Endodermal cell (in vitro differentiated cells): ENCODE measurements at regions not wholly inside any gene's neighbourhood (a gene's known extent, or its start where the extent isn't known, plus 50 kb on each side); places are given as distances from the start of the nearest gene placed in this dataset.

Experiments
- DNase-seq: peaks from one replicate; pipeline ENCODE4 v3.0.0-alpha.2; 2017
- H3K27ac ChIP-seq: 2 replicates; pipeline ENCODE4 v1.5.1; 2013; ENCODE audit warnings: mild to moderate bottlenecking, low read depth, low read length, moderate library complexity
- H3K27me3 ChIP-seq: 2 replicates; pipeline ENCODE4 v1.6.1; 2013; ENCODE audit warnings: mild to moderate bottlenecking, low read length, moderate library complexity; ENCODE audit not compliant: insufficient read depth, control insufficient read depth, poor library complexity, severe bottlenecking
- H3K36me3 ChIP-seq: 2 replicates; pipeline ENCODE4 v1.7.0; 2013; ENCODE audit warnings: mild to moderate bottlenecking, low read length, moderate library complexity; ENCODE audit not compliant: control insufficient read depth, insufficient read depth
- H3K4me1 ChIP-seq: one replicate; pipeline ENCODE4 v1.7.0; 2013; ENCODE audit warnings: low read length; ENCODE audit not compliant: control insufficient read depth, insufficient read depth
- H3K4me3 ChIP-seq: 2 replicates; pipeline ENCODE4 v1.5.1; 2013; ENCODE audit warnings: mild to moderate bottlenecking, low read length, moderate library complexity
- H3K9ac ChIP-seq: 2 replicates; pipeline ENCODE4 v1.6.1; 2013; ENCODE audit warnings: mild to moderate bottlenecking, low read length, moderate library complexity; ENCODE audit not compliant: poor library complexity, severe bottlenecking; ENCODE audit errors: extremely low read depth
- H3K9me3 ChIP-seq: 2 replicates; pipeline ENCODE4 v1.6.1; 2013; ENCODE audit warnings: mild to moderate bottlenecking, low read length, moderate library complexity; ENCODE audit not compliant: control insufficient read depth
- H3K27ac Mint-ChIP-seq: 2 replicates; pipeline ENCODE4 v1.8.0; 2020; ENCODE audit warnings: mixed read lengths
- H3K27me3 Mint-ChIP-seq: 2 replicates; pipeline ENCODE4 v1.8.0; 2021; ENCODE audit warnings: mild to moderate bottlenecking, mixed read lengths; ENCODE audit not compliant: insufficient read depth
- H3K36me3 Mint-ChIP-seq: 2 replicates; pipeline ENCODE4 v1.8.0; 2020; ENCODE audit warnings: low read depth, mixed read lengths
- H3K4me1 Mint-ChIP-seq: 2 replicates; pipeline ENCODE4 v1.8.0; 2020; ENCODE audit warnings: mixed read lengths
- H3K4me3 Mint-ChIP-seq: 2 replicates; pipeline ENCODE4 v1.8.0; 2020; ENCODE audit warnings: mild to moderate bottlenecking, moderate library complexity, mixed read lengths
- H3K9me3 Mint-ChIP-seq: 2 replicates; pipeline ENCODE4 v1.8.0; 2020; ENCODE audit warnings: mild to moderate bottlenecking, mixed read lengths
- CTCF ChIP-seq: fragments of 200-600 bp; sonication (generic); conservative IDR thresholded peaks from 2 replicates; pipeline ENCODE4 v1.5.0; 2021; ENCODE audit warnings: antibody characterized with exemption, mild to moderate bottlenecking
- WGBS, 2 experiments: methylation state at CpG; one replicate each; pipeline versions ENCODE4 v1.1.5 to v1.1.7; 2013; ENCODE audit warnings: missing lambda C conversion rate in 2 of 2, mixed read lengths in 1 of 2; ENCODE audit not compliant: insufficient coverage in 1 of 2, insufficient read length in 1 of 2; 5-methylcytosine and 5-hydroxymethylcytosine counted together

GRCh38 chr2:147479358-147479757, 365.5 kb upstream of the ACVR2A start:
- Mint-ChIP-seq H3K9me3 (no peaks in the 10 kb centered on the region), H3K4me3 (no peak overlapping the region), H3K27me3 (no peaks in the 10 kb centered on the region), H3K36me3 (no peaks in the 10 kb centered on the region), H3K27ac (no peak overlapping the region), H3K4me1 (peaks cover 1% of the 10 kb centered on the region)
- no peak overlapping the region for H3K27ac ChIP-seq
- no peaks in the 10 kb centered on the region for H3K4me1 ChIP-seq
- DNase-seq, result no peak
- H3K9me3 ChIP-seq, result no peaks in the 10 kb centered on the region
- no peaks in the 10 kb centered on the region for H3K36me3 ChIP-seq
- WGBS, 2 experiments, result 93 to 96% methylated on average over 3 to 4 of the region's 4 CpGs
- TF ChIP-seq CTCF, result no peak
- H3K27me3 ChIP-seq, result no peaks in the 10 kb centered on the region
- no peak overlapping the region for H3K4me3 ChIP-seq
- no peak overlapping the region for H3K9ac ChIP-seq

- peaks cover 27% of the 10 kb centered on the region for H3K4me1 Mint-ChIP-seq
- no peaks in the 10 kb centered on the region for H3K9me3 ChIP-seq
- DNase-seq, result no peak
- peaks cover 14% of the 10 kb centered on the region for H3K4me1 ChIP-seq
- no peak overlapping the region for H3K4me3 Mint-ChIP-seq
- H3K27me3 Mint-ChIP-seq, result peaks cover 3% of the 10 kb centered on the region
- no peak overlapping the region for H3K27ac Mint-ChIP-seq
- no peak overlapping the region for H3K27ac ChIP-seq
- no peaks in the 10 kb centered on the region for H3K9me3 Mint-ChIP-seq
- H3K36me3 Mint-ChIP-seq, result no peaks in the 10 kb centered on the region
- no peaks in the 10 kb centered on the region for H3K27me3 ChIP-seq
- no peak overlapping the region for H3K9ac ChIP-seq
- no peak for TF ChIP-seq CTCF
- H3K36me3 ChIP-seq, result no peaks in the 10 kb centered on the region
- no peak overlapping the region for H3K4me3 ChIP-seq
Measured at GRCh38 chr2:147473075-147473474, 371.8 kb upstream of the ACVR2A start.

GRCh38 chr2:147471126-147471525, 373.7 kb upstream of the ACVR2A start:
- no peak overlapping the region for H3K27ac Mint-ChIP-seq
- Histone ChIP-seq H3K9ac (no peak overlapping the region), H3K27ac (no peak overlapping the region), H3K4me1 (peaks cover 14% of the 10 kb centered on the region), H3K4me3 (no peak overlapping the region), H3K9me3 (no peaks in the 10 kb centered on the region), H3K27me3 (no peaks in the 10 kb centered on the region), H3K36me3 (no peaks in the 10 kb centered on the region)
- peaks cover 36% of the 10 kb centered on the region for H3K4me1 Mint-ChIP-seq
- H3K9me3 Mint-ChIP-seq, result no peaks in the 10 kb centered on the region
- no peaks in the 10 kb centered on the region for H3K36me3 Mint-ChIP-seq
- TF ChIP-seq CTCF, result no peak
- no peak for DNase-seq
- H3K4me3 Mint-ChIP-seq, result no peak overlapping the region
- peaks cover 3% of the 10 kb centered on the region for H3K27me3 Mint-ChIP-seq
- 88 to 93% methylated on average over 1 of the region's 1 CpG for WGBS, 2 experiments
